ENCODE measurements at regions not wholly inside any gene's neighbourhood (a gene's known extent, or its start where the extent isn't known, plus 50 kb on each side); places are given as distances from the start of the nearest gene placed in this dataset.

DNA sequence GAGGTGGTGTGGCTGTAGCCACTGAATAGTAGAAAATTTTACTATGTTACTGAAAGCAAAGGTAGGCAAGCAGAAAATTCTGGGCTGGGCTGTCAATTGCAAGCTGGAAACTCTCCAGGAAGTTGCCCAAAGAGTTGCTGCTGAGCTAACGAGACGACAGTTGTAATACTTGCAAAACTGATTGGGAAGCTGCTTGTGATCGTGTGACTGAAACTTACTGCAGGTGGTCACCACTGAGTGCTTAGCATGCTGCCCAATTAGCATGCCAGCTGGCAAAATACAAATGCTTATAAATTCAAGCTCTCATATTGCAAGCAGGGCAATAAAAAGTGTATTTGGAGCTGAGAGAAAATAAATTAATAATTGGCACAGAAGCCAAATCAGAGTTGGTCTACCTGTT lies 758.5 kb upstream of the EDIL3 start:
- TF ChIP-seq, protein P1, sequence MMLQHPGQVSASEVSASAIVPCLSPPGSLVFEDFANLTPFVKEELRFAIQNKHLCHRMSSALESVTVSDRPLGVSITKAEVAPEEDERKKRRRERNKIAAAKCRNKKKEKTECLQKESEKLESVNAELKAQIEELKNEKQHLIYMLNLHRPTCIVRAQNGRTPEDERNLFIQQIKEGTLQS (IDR thresholded peaks at IDR 0.05; ENCODE audit: borderline replicate concordance, extremely low read depth, low read depth, low read length): no peak
- TF ChIP-seq CEBPB (IDR thresholded peaks at IDR 0.05; ENCODE audit: borderline replicate concordance in 1 of 2, low read depth in 2 of 2, low read length in 2 of 2): no peak
- no peak for TF ChIP-seq POLR2A (IDR thresholded peaks at IDR 0.05; ENCODE audit: low read depth, low read length)
- no peak for TF ChIP-seq BCL11A (IDR thresholded peaks at IDR 0.05; ENCODE audit: low read depth, low read length)
- no peak for TF ChIP-seq MXI1 (IDR thresholded peaks at IDR 0.05; ENCODE audit: low read depth, low read length)
- TF ChIP-seq MTA3 (IDR thresholded peaks at IDR 0.05; ENCODE audit: borderline replicate concordance, low read length): no peak
- no peak for TF ChIP-seq RFX5 (IDR thresholded peaks at IDR 0.05; ENCODE audit: low read depth, low read length)
- TF ChIP-seq, protein P2, sequence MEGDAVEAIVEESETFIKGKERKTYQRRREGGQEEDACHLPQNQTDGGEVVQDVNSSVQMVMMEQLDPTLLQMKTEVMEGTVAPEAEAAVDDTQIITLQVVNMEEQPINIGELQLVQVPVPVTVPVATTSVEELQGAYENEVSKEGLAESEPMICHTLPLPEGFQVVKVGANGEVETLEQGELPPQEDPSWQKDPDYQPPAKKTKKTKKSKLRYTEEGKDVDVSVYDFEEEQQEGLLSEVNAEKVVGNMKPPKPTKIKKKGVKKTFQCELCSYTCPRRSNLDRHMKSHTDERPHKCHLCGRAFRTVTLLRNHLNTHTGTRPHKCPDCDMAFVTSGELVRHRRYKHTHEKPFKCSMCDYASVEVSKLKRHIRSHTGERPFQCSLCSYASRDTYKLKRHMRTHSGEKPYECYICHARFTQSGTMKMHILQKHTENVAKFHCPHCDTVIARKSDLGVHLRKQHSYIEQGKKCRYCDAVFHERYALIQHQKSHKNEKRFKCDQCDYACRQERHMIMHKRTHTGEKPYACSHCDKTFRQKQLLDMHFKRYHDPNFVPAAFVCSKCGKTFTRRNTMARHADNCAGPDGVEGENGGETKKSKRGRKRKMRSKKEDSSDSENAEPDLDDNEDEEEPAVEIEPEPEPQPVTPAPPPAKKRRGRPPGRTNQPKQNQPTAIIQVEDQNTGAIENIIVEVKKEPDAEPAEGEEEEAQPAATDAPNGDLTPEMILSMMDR (IDR thresholded peaks at IDR 0.05 in 2 of 3, conservative IDR thresholded peaks at IDR 0.05 in 1 of 3; ENCODE audit: control insufficient read depth in 2 of 3, extremely low read depth in 1 of 3, insufficient read depth in 1 of 3, low read depth in 3 of 3, low read length in 3 of 3): no peak
- TF ChIP-seq POLR2AphosphoS5 (IDR thresholded peaks at IDR 0.05; ENCODE audit: low read length): no peak
- TF ChIP-seq CREB1 (IDR thresholded peaks at IDR 0.05; ENCODE audit: low read depth): no peak
- TF ChIP-seq, protein P3, sequence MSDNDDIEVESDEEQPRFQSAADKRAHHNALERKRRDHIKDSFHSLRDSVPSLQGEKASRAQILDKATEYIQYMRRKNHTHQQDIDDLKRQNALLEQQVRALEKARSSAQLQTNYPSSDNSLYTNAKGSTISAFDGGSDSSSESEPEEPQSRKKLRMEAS (IDR thresholded peaks at IDR 0.05; ENCODE audit: low read depth, low read length): no peak
- TF ChIP-seq, protein P4, sequence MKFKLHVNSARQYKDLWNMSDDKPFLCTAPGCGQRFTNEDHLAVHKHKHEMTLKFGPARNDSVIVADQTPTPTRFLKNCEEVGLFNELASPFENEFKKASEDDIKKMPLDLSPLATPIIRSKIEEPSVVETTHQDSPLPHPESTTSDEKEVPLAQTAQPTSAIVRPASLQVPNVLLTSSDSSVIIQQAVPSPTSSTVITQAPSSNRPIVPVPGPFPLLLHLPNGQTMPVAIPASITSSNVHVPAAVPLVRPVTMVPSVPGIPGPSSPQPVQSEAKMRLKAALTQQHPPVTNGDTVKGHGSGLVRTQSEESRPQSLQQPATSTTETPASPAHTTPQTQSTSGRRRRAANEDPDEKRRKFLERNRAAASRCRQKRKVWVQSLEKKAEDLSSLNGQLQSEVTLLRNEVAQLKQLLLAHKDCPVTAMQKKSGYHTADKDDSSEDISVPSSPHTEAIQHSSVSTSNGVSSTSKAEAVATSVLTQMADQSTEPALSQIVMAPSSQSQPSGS (IDR thresholded peaks at IDR 0.05; ENCODE audit: low read length): no peak
